ENCODE measurements at regions not wholly inside any gene's neighbourhood (a gene's known extent, or its start where the extent isn't known, plus 50 kb on each side); places are given as distances from the start of the nearest gene placed in this dataset.

DNA sequence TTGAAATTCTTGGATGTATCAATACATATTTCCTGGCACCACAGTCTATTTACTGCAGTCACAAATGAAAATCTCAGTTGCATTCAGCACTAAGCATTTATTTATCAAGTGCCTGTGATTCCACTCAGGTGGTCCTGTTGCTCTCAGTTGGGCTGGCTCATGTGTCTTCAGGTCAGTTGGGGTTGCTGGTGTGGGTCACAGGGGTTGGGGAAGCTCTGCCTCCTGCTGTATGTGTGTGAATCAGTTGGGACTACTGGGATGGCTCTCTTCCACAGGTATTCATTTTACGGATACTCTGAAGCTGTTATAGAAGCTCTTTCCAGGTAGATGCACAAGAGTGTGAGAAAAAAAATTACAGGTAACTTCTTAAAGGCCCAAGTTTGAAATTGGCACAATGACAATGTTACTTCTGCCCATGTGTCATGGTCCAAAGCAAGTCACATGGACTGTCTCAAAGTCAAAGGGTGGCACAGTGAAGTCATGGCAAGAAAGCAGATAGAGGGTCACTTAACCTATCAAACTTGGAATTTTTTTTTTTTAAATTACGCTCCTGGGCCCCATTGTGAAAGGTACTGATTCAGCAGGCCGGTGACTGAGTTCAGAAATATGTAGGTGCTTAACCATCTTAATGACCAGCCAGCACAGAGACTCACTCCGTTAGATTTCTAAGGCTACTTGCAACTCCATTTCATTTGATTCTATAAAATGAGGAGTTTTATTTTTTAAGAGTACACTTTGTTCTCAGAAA lies 249.2 kb upstream of the GCFC2 start:
- Histone ChIP-seq H3K9me3 (ENCODE audit: low read length) (no peaks in the 10 kb centered on the region), H3K36me3 (ENCODE audit: insufficient read depth, low read length) (no peaks in the 10 kb centered on the region), H2AFZ (ENCODE audit: low read depth, low read length) (no peak overlapping the region), H3K27me3 (ENCODE audit: insufficient read depth, low read length) (no peaks in the 10 kb centered on the region), H3K4me3 (ENCODE audit: low read length) (no peak overlapping the region), H3K4me1 (ENCODE audit: insufficient read depth, low read length) (no peaks in the 10 kb centered on the region)

DNA sequence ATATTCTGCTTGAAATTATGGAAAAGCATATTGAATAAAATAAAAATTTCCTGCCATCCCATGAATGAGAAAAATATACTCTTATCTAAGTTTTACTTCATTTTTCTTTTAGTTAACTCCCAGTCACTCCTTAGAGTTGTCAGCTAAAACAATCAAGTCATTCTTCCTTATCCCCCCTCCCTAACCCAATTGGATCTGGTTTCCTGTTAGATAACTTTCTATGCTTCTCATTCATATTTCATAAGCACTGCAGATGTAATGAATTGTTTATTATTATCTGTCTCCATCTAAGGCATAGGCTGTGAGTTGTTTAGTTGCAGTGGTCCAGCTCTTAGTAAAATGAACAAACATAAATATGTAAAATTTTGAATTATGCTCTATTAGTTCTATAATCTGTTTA lies 244.0 kb upstream of the GCFC2 start:
- Histone ChIP-seq H3K9me3 (ENCODE audit: low read length) (no peaks in the 10 kb centered on the region), H3K4me3 (ENCODE audit: low read length) (no peak overlapping the region), H3K36me3 (ENCODE audit: insufficient read depth, low read length) (no peaks in the 10 kb centered on the region), H3K27me3 (ENCODE audit: insufficient read depth, low read length) (no peaks in the 10 kb centered on the region), H3K4me1 (ENCODE audit: insufficient read depth, low read length) (peaks cover 11% of the 10 kb centered on the region), H2AFZ (ENCODE audit: low read depth, low read length) (no peak overlapping the region)

DNA sequence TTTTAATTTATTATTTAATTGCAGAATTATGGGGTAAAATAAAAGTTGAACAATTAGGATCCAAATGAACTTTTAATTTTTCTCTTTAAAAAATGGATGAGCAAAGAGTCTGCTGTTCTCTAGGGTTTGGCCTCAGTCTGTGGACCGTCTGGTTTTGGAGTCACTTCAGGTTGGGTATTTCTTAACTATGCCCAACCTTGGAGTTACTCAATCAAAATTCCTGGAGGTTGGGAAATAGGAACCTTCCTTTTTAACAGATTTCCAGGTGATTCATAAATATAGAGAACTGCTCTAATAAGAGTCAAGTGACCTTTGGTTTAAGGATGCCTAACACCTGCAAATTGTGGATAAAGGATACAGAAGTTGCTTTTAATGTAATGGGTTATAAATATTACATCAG lies 241.5 kb upstream of the GCFC2 start:
- H2AFZ ChIP-seq (ENCODE audit: low read depth, low read length), result no peak overlapping the region
- peaks cover 11% of the 10 kb centered on the region for H3K4me1 ChIP-seq (ENCODE audit: insufficient read depth, low read length)
- H3K36me3 ChIP-seq (ENCODE audit: insufficient read depth, low read length), result no peaks in the 10 kb centered on the region
- H3K4me3 ChIP-seq (ENCODE audit: low read length), result no peak overlapping the region
- no peaks in the 10 kb centered on the region for H3K9me3 ChIP-seq (ENCODE audit: low read length)
- H3K27me3 ChIP-seq (ENCODE audit: insufficient read depth, low read length), result no peaks in the 10 kb centered on the region

DNA sequence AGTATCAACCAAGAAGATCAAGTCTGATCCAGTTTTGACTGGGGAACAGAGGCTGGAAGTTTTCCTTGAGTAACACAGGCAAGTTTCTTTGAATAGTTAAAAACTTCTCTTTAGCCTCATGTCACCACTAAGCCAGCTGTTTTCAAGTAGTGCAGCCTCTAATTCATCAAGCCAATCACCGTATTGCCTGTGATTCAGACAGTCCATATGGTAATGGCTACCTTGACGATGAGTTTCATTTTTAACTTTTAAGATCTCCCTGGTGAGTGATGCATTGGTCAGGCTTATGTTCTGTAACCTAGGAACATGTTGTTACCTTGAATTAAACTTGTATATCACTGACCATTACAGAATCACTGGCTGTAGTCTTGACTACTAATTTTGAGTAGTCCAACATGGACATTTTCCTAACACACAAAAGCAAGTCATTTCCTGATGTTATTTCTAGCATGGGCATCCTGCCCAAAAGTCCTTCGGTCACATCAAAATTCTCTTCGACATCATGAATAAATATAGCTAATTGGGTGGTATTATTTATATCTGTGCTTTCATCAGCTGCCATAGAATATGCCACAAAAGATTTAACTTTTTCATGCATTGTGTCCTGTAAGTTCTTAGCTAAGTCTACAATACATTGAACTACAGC lies 238.8 kb upstream of the GCFC2 start:
- H3K36me3 ChIP-seq (ENCODE audit: insufficient read depth, low read length), result no peaks in the 10 kb centered on the region
- no peaks in the 10 kb centered on the region for H3K9me3 ChIP-seq (ENCODE audit: low read length)
- no peak overlapping the region for H3K4me3 ChIP-seq (ENCODE audit: low read length)
- H2AFZ ChIP-seq (ENCODE audit: low read depth, low read length), result no peak overlapping the region
- H3K27me3 ChIP-seq (ENCODE audit: insufficient read depth, low read length), result no peaks in the 10 kb centered on the region
- peaks cover 11% of the 10 kb centered on the region for H3K4me1 ChIP-seq (ENCODE audit: insufficient read depth, low read length)

DNA sequence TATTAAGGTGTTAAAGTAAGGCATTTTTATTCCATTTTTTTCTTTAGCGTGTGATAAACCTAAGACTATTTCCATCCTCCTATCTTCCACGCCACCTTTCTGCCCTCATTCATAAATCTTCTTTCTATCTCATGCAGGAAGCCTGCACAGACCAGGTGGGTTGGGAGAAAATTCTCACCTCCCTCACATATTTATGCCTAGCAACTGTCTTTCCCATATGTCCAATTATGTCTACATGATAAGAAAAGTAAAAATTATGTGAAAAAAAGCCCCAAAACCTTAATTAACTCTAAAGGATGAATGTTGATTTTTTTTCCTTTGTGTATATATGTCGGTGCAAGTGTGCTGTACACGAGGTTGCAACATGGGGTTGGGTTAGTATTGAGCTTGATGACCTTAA lies 225.6 kb upstream of the GCFC2 start:
- Histone ChIP-seq H3K36me3 (ENCODE audit: insufficient read depth, low read length) (no peaks in the 10 kb centered on the region), H3K4me1 (ENCODE audit: insufficient read depth, low read length) (peaks cover 2% of the 10 kb centered on the region), H3K9me3 (ENCODE audit: low read length) (peaks cover 3% of the 10 kb centered on the region), H2AFZ (ENCODE audit: low read depth, low read length) (no peak overlapping the region), H3K27me3 (ENCODE audit: insufficient read depth, low read length) (no peaks in the 10 kb centered on the region), H3K4me3 (ENCODE audit: low read length) (no peak overlapping the region)

DNA sequence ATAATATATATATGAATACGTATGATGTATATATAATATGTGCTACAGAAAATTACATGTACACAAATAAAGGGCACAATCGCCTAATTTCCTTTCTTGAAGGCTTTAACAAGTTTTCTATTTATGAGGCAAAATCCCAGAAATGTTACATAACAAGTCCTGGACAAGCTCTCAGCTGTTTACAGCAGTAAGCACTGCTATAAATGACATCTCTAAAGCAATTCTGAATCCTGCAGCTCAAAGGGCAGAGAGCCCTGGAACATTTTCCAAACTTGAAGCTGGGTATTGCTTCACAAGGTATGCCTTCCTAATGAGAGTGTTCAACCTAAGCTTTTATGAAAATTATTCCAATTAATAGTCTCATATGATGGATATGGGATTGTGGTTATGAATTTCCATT lies 222.3 kb upstream of the GCFC2 start:
- Histone ChIP-seq H3K4me3 (ENCODE audit: low read length) (no peak overlapping the region), H3K9me3 (ENCODE audit: low read length) (no peaks in the 10 kb centered on the region), H3K4me1 (ENCODE audit: insufficient read depth, low read length) (peaks cover 3% of the 10 kb centered on the region), H3K27me3 (ENCODE audit: insufficient read depth, low read length) (no peaks in the 10 kb centered on the region), H3K36me3 (ENCODE audit: insufficient read depth, low read length) (no peaks in the 10 kb centered on the region), H2AFZ (ENCODE audit: low read depth, low read length) (no peak overlapping the region)

DNA sequence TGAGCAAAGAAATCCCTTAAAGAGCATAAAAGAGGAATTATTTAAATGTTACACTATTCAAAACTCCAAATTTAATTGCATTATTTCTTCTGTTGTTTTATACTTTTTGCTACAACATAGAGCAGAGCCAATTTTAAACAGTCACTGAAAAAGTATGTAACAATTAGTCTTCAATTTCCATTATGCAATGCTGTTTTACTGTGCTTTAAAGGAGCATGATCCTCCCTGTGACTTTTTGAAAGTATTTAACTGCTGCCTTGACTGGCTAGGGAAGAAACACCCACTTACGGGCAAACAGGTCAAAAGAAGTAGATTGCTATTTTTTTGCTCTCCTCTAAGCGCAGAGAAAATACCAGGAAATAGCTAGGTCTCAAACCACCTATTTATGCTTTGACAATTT lies 217.4 kb upstream of the GCFC2 start:
- Histone ChIP-seq H2AFZ (ENCODE audit: low read depth, low read length) (no peak overlapping the region), H3K9me3 (ENCODE audit: low read length) (no peaks in the 10 kb centered on the region)

DNA sequence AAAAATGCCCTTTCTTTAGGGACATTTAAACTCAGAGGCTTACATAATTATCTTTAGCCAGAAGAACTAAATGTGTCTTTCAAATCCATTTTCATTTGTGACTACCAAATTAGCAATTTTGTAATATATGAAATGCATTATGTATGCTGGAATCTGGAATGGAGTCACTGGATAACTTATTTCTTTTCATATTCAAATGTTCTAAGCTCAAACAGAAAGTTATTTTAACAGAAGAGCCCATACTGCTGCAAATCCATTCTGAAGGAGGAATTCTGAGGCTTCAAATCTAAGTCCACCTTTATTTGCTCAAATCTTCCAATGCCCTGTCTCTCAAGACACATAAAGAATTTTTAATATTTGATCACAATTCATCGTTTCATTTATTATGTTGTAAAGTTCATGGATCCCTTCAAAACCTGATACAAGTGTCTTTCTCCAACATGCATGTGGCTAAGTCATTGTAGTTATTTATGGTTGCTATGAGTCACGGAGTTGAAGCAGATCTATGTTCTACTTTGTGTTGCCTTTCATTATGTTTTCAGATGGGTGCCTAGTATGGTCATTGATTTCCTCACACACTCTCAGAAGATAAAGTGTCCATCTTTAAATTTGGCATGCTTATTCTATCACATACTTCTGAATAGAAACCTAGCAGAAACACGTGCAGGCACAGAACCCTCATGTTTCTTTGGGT lies 214.8 kb upstream of the GCFC2 start:
- Histone ChIP-seq H3K4me3 (ENCODE audit: low read length) (no peak overlapping the region), H3K27me3 (ENCODE audit: insufficient read depth, low read length) (no peaks in the 10 kb centered on the region), H3K4me1 (ENCODE audit: insufficient read depth, low read length) (peaks cover 31% of the 10 kb centered on the region), H3K9me3 (ENCODE audit: low read length) (no peaks in the 10 kb centered on the region), H3K36me3 (ENCODE audit: insufficient read depth, low read length) (no peaks in the 10 kb centered on the region), H2AFZ (ENCODE audit: low read depth, low read length) (no peak overlapping the region)

More for the DNA sequence above, 217.4 kb upstream of the GCFC2 start:
- H3K4me1 ChIP-seq (ENCODE audit: insufficient read depth, low read length), result peaks cover 22% of the 10 kb centered on the region
- H3K4me3 ChIP-seq (ENCODE audit: low read length), result no peak overlapping the region
- no peaks in the 10 kb centered on the region for H3K36me3 ChIP-seq (ENCODE audit: insufficient read depth, low read length)
- no peaks in the 10 kb centered on the region for H3K27me3 ChIP-seq (ENCODE audit: insufficient read depth, low read length)

DNA sequence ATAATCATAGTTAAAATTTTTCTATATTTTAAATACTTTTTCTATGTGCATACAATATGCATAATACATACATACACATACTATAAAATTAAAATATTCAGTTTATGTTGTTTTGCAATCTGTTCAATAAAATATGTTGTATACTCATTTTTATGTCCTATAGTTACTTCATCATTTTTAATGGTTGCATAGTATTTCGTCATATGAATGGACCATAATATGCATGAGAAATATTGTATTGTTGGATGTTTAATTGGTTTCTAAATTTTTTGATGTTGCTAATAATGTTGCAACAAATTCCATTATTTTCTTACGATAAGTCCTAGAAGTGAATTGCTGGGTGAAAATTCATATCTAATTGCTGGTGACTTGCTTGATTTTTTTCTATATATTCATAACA lies 211.5 kb upstream of the GCFC2 start:
- Histone ChIP-seq H3K9me3 (ENCODE audit: low read length) (no peaks in the 10 kb centered on the region), H3K4me1 (ENCODE audit: insufficient read depth, low read length) (peaks cover 38% of the 10 kb centered on the region), H2AFZ (ENCODE audit: low read depth, low read length) (no peak overlapping the region), H3K36me3 (ENCODE audit: insufficient read depth, low read length) (no peaks in the 10 kb centered on the region), H3K27me3 (ENCODE audit: insufficient read depth, low read length) (no peaks in the 10 kb centered on the region), H3K4me3 (ENCODE audit: low read length) (no peak overlapping the region)

DNA sequence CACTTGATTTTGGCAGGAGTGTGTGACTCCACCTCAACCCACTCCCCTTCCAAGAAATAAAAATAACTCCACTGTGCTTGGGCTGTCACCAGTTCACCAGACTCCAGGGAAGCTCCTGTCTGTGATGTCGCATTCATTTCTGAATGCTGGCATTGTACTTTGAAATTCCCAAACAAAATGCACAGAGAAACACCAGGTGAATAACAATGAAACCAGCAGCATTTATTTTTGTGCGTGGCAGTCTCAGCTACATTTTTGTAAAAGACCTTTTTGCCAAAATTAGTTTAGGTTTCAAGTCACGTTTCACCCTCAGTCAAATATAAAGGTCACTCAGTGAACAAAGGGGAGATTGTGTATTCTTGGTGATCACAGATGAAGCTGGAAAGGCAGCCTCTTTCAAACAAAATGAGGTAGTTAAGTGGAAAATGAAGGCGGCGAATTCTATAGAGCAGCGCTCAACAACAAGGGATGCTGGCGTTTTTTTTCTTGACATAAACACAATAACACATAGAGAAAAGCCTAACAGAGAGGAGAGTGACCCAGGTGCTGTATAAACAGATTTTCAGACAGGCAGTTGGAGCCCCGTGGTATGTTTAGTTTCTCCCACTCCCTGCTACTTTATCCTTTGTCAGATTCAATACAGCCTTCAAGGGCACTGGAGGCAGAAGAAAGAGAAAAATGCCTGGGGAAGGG lies 210.3 kb upstream of the GCFC2 start:
- no peaks in the 10 kb centered on the region for H3K9me3 ChIP-seq (ENCODE audit: low read length)
- H3K27me3 ChIP-seq (ENCODE audit: insufficient read depth, low read length), result no peaks in the 10 kb centered on the region
- no peaks in the 10 kb centered on the region for H3K36me3 ChIP-seq (ENCODE audit: insufficient read depth, low read length)
- H2AFZ ChIP-seq (ENCODE audit: low read depth, low read length), result no peak overlapping the region
- H3K4me3 ChIP-seq (ENCODE audit: low read length), result peak overlapping the region; percentile 1
- H3K4me1 ChIP-seq (ENCODE audit: insufficient read depth, low read length), result peaks cover 34% of the 10 kb centered on the region

DNA sequence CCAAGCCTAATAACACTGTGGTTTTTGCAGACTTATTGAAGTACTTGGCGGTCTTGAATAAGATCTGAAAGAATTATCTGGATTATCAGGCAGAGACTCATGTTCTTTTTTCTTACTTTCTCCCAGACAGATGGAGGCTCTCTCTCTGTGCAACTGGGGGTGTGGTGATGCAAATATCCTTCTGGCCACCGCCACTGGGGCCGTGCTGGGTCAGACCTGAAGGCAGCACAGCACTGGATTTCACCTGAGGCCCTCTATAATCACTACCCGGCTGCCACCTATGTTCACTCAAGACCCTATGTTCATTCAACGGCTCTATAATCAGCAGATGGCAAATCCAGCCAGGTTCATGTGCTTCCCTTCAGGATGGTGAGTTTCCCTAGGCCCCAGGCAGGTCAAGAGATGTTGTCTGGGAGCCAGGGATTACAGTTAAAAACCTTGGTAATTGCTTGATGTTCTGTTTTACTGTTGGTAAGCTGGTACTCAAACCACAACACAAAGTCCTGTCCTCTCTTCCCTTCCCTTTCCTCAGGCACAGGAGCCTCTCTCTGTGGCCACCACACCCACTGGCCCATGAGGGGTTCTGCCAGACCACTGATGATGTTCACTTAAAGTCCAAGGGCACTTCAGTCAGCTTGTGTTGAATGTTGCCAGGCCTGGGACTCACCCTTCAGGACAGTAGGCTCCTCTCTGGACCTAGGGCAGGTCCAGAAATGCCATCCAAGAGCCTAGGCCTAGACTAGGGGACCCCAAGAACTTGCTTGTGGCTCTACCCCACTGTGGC lies 205.3 kb upstream of the GCFC2 start:
- H3K4me1 ChIP-seq (ENCODE audit: insufficient read depth, low read length), result peaks cover 13% of the 10 kb centered on the region
- no peaks in the 10 kb centered on the region for H3K9me3 ChIP-seq (ENCODE audit: low read length)
- no peak overlapping the region for H3K4me3 ChIP-seq (ENCODE audit: low read length)
- no peaks in the 10 kb centered on the region for H3K36me3 ChIP-seq (ENCODE audit: insufficient read depth, low read length)
- no peak overlapping the region for H2AFZ ChIP-seq (ENCODE audit: low read depth, low read length)
- no peaks in the 10 kb centered on the region for H3K27me3 ChIP-seq (ENCODE audit: insufficient read depth, low read length)

DNA sequence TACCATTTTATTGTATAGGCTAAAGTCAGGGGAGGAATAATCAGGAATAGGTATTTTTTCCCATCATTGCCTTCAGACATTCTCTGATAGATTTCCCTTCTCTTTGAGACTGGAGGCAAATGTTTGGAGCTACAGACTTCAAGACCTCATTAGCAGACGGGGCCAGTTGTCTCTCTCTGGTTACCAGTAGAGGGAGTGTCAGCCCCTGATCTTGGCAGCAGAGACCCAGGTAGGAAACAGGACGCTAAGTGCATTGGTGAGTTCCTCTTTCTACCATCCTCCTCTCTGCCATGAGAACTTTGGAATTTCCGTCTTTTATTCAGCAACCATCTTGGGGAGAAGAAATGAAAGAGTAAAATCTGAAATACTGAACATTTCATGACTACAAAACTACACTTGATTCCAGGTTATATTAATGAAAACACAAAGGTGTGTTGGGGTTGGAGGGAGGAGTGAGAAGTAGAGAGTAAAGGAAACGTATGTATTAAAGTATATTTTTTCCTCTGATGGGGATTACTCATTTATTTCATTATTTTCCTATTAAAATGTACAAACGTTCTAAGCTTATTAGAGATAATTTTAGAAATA lies 186.2 kb upstream of the GCFC2 start:
- no peaks in the 10 kb centered on the region for H3K36me3 ChIP-seq (ENCODE audit: insufficient read depth, low read length)

More for the DNA sequence above, 186.2 kb upstream of the GCFC2 start:
- H3K27me3 ChIP-seq (ENCODE audit: insufficient read depth, low read length), result no peaks in the 10 kb centered on the region
- H3K9me3 ChIP-seq (ENCODE audit: low read length), result no peaks in the 10 kb centered on the region
- no peaks in the 10 kb centered on the region for H3K4me1 ChIP-seq (ENCODE audit: insufficient read depth, low read length)
- H2AFZ ChIP-seq (ENCODE audit: low read depth, low read length), result no peak overlapping the region
- H3K4me3 ChIP-seq (ENCODE audit: low read length), result no peak overlapping the region
